Effector memory CD8-positive, alpha-beta T cell (primary cell): ENCODE measurements at regions not wholly inside any gene's neighbourhood (a gene's known extent, or its start where the extent isn't known, plus 50 kb on each side); places are given as distances from the start of the nearest gene placed in this dataset.
"Not testable (repeated sequence)": the region's sequence is repeated elsewhere in the genome, so short reads cannot be mapped to it uniquely, and the experiment has no call there.

ENCODE experiments used
- ATAC-seq: fragments of 150-1000 bp; cut with Tn5 transposase; replicated peaks from 2 replicates; pipeline ENCODE4 v1.10.0; 2021; ENCODE audit warnings: mild to moderate bottlenecking, moderate library complexity
- DNase-seq, 3 experiments: peaks; one replicate each; pipeline ENCODE4 v3.0.0; 2021
- H3K27ac Mint-ChIP-seq, 2 donors: one replicate each; pipeline ENCODE4 v1.8.0; 2022; ENCODE audit warnings: mild to moderate bottlenecking in 2 of 2, mixed read lengths in 2 of 2, moderate library complexity in 2 of 2
- H3K27me3 Mint-ChIP-seq, 2 donors: one replicate each; pipeline ENCODE4 v1.8.0; 2022; ENCODE audit warnings: mixed read lengths in 2 of 2
- H3K36me3 Mint-ChIP-seq: one replicate; pipeline ENCODE4 v1.8.0; 2022; ENCODE audit warnings: mild to moderate bottlenecking, moderate library complexity, mixed read lengths; ENCODE audit not compliant: insufficient read depth
- H3K4me1 Mint-ChIP-seq, 2 donors: one replicate each; pipeline ENCODE4 v1.8.0; 2022; ENCODE audit warnings: low read depth in 2 of 2, mixed read lengths in 2 of 2
- H3K4me3 Mint-ChIP-seq, 2 donors: one replicate each; pipeline ENCODE4 v1.8.0; 2022; ENCODE audit warnings: mild to moderate bottlenecking in 2 of 2, mixed read lengths in 2 of 2, moderate library complexity in 2 of 2
- H3K9me3 Mint-ChIP-seq, 2 donors: one replicate each; pipeline ENCODE4 v1.8.0; 2022; ENCODE audit warnings: mixed read lengths in 2 of 2

DNA sequence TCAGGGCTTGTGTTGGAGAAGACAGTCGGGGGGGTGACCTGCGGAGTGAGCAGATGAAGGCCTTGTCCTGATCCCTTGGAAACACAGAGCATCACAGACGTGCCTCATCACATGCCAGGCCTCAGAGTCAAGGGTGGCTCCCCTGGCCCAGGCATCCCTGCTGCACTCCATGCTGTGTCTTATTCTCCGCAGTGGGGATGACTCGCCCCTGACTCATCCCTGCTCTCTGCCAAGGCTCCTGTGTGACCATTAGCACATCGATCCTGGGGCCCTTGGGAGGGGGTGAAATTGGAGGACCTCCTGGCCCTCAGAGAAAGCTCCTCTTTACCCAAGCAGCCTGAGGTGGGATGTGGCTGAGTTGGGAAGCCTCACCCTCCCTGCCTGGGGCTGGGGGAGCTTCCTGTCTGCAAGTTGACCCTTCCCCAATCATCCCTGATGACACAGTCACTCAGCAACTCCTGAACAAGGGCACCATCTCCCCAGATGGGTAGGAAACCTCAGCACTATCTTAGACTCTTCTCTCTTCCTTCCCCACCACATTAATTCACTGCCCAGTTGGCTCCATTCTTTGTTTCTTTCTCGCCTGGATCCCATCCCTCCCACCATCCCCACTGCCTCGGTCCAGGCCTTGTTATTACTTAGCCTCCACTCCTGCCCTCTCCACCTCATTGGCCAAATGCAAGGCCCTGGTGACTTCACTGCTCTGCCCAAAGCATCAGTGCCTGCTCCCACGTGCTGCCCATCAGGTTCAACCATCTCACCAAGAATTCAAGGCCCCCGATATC is 74.6 kb downstream of the CAMK2N1 start:
- ATAC-seq (no peak), DNase-seq (no peak)
- Mint-ChIP-seq H3K36me3 (no peaks in the 10 kb centered on the region), H3K4me1 (no peaks in the 10 kb centered on the region), H3K9me3 (no peaks in the 10 kb centered on the region), H3K4me3 (no peak overlapping the region), H3K27ac (no peak overlapping the region), H3K27me3 (peaks cover 24 to 49% of the 10 kb centered on the region in 2 donors)

GRCh38 chr1:20410503-20410902 is 75.5 kb downstream of the CAMK2N1 start:
- H3K4me3 Mint-ChIP-seq: no peak overlapping the region
- ATAC-seq: no peak

GRCh38 chr1:20409971-20410370 is 76.0 kb downstream of the CAMK2N1 start:
- no peaks in the 10 kb centered on the region for H3K9me3 Mint-ChIP-seq
- H3K27ac Mint-ChIP-seq: no peak overlapping the region
- no peak overlapping the region for H3K4me3 Mint-ChIP-seq
- no peak for DNase-seq
- H3K36me3 Mint-ChIP-seq: peaks cover 3% of the 10 kb centered on the region
- H3K27me3 Mint-ChIP-seq: peaks cover 35 to 63% of the 10 kb centered on the region in 2 donors
- no peak for ATAC-seq
- peaks cover 0 to 2% of the 10 kb centered on the region in 2 donors for H3K4me1 Mint-ChIP-seq

More at GRCh38 chr1:20410503-20410902, 75.5 kb downstream of the CAMK2N1 start:
- H3K4me1 Mint-ChIP-seq: peaks cover 0 to 2% of the 10 kb centered on the region in 2 donors
- peaks cover 3% of the 10 kb centered on the region for H3K36me3 Mint-ChIP-seq
- H3K27ac Mint-ChIP-seq: no peak overlapping the region
- peaks cover 33 to 58% of the 10 kb centered on the region in 2 donors for H3K27me3 Mint-ChIP-seq
- H3K9me3 Mint-ChIP-seq: no peaks in the 10 kb centered on the region
- no peak for DNase-seq

- Mint-ChIP-seq H3K9me3 (no peaks in the 10 kb centered on the region), H3K27ac (no peak overlapping the region), H3K4me1 (peaks cover 0 to 2% of the 10 kb centered on the region in 2 donors), H3K36me3 (peaks cover 3% of the 10 kb centered on the region), H3K27me3 (peaks cover 40 to 73% of the 10 kb centered on the region in 2 donors), H3K4me3 (no peak overlapping the region)
- no peak for DNase-seq
- ATAC-seq: no peak
These were observed 77.0 kb downstream of the CAMK2N1 start for GRCh38 chr1:20409012-20409411.

- H3K27me3 Mint-ChIP-seq: peaks cover 42 to 73% of the 10 kb centered on the region in 2 donors
- H3K4me1 Mint-ChIP-seq, H3K27ac Mint-ChIP-seq, H3K4me3 Mint-ChIP-seq, ATAC-seq, DNase-seq, H3K36me3 Mint-ChIP-seq, H3K9me3 Mint-ChIP-seq: not testable (repeated sequence)
These were observed 77.8 kb downstream of the CAMK2N1 start for GRCh38 chr1:20408133-20408650.

- Mint-ChIP-seq H3K27ac (no peak overlapping the region), H3K9me3 (no peaks in the 10 kb centered on the region), H3K4me3 (no peak overlapping the region), H3K4me1 (peaks cover 0 to 2% of the 10 kb centered on the region in 2 donors), H3K36me3 (peaks cover 3% of the 10 kb centered on the region), H3K27me3 (peaks cover 34 to 70% of the 10 kb centered on the region in 2 donors)
- DNase-seq (no peak), ATAC-seq (no peak)
These were observed 80.0 kb downstream of the CAMK2N1 start for GRCh38 chr1:20405893-20406604.

- no peak overlapping the region for H3K27ac Mint-ChIP-seq
- H3K9me3 Mint-ChIP-seq: no peaks in the 10 kb centered on the region
- no peak overlapping the region for H3K4me3 Mint-ChIP-seq
- DNase-seq: no peak
- peaks cover 37 to 74% of the 10 kb centered on the region in 2 donors for H3K27me3 Mint-ChIP-seq
- H3K4me1 Mint-ChIP-seq: peaks cover 0 to 2% of the 10 kb centered on the region in 2 donors
- H3K36me3 Mint-ChIP-seq: peaks cover 3% of the 10 kb centered on the region
- no peak for ATAC-seq
These were observed 80.8 kb downstream of the CAMK2N1 start for GRCh38 chr1:20405051-20405754.
